ENCODE measurements at regions not wholly inside any gene's neighbourhood (a gene's known extent, or its start where the extent isn't known, plus 50 kb on each side); places are given as distances from the start of the nearest gene placed in this dataset.

GRCh38 chr11:95547186-95547585 lies 242.4 kb downstream of the FAM76B start:
- H2BK15ac ChIP-seq (ENCODE audit: low read depth, low read length): no peak overlapping the region

More at GRCh38 chr11:95547186-95547585, 242.4 kb downstream of the FAM76B start:
- no peak overlapping the region for H3T11ph ChIP-seq (ENCODE audit: low read length)
- Mint-ChIP-seq H3K4me3 (no peak overlapping the region), H3K4me1 (peaks cover 0 to under 1% of the 10 kb centered on the region in 2 experiments; a peak in 2 of 4 replicates), H3K27me3 (ENCODE audit: low read depth) (no peaks in the 10 kb centered on the region), H3K9me3 (peaks cover 2 to 4% of the 10 kb centered on the region in 2 experiments; a peak in 2 of 5 replicates), H3K36me3 (ENCODE audit: insufficient read depth in 1 of 3, low read depth in 3 of 3) (peaks cover 0 to 6% (median 0%) of the 10 kb centered on the region in 3 experiments; a peak in 2 of 7 replicates), H3K27ac (no peak overlapping the region)
- WGBS (ENCODE audit: extremely low coverage, insufficient read length, low lambda C conversion rate): no CpG with 5 or more reads among the region's 2 CpGs
- DNase-seq: no peak
- no peak overlapping the region for H4K5ac ChIP-seq (ENCODE audit: insufficient read length, low read depth, low read length)
- H3K14ac ChIP-seq (ENCODE audit: insufficient read depth, low read length): no peak overlapping the region
- no peak for TF ChIP-seq CTCF (conservative IDR thresholded peaks at IDR 0.05)
- H2BK12ac ChIP-seq (ENCODE audit: insufficient read length, low read depth, low read length): no peak overlapping the region
- H2AFZ ChIP-seq (ENCODE audit: low read length): no peak overlapping the region
- H4K20me1 ChIP-seq (ENCODE audit: control insufficient read depth, insufficient read depth, insufficient read length): no peaks in the 10 kb centered on the region
- H3K4me1 ChIP-seq (ENCODE audit: insufficient read depth, low read length): no peaks in the 10 kb centered on the region
- H3K18ac ChIP-seq (ENCODE audit: insufficient read length, low read depth, low read length): no peak overlapping the region
- no peaks in the 10 kb centered on the region for H3K9me3 ChIP-seq (ENCODE audit: control insufficient read depth, low read depth, low read length)
- H3K79me1 ChIP-seq (ENCODE audit: insufficient read depth, low read depth, low read length, poor library complexity, severe bottlenecking): no peaks in the 10 kb centered on the region
- H2BK120ac ChIP-seq (ENCODE audit: low read depth, low read length, poor library complexity, severe bottlenecking): no peak overlapping the region
- no peak overlapping the region for H3K27ac ChIP-seq (ENCODE audit: insufficient read length, low read depth, low read length)
- no peak overlapping the region for H2BK5ac ChIP-seq (ENCODE audit: insufficient read length, low read length)
- H3K23ac ChIP-seq (ENCODE audit: insufficient read length, low read depth, low read length): no peak overlapping the region
- H3K4ac ChIP-seq (ENCODE audit: low read depth, low read length): no peak overlapping the region
- H4K8ac ChIP-seq (replicated peaks; ENCODE audit: insufficient read length, low read depth, low read length): no peak overlapping the region
- no peaks in the 10 kb centered on the region for H3K79me2 ChIP-seq (ENCODE audit: insufficient read depth, low read length)
- H3K9ac ChIP-seq (ENCODE audit: extremely low read depth, insufficient read length, low read length): no peak overlapping the region
- H3K56ac ChIP-seq (ENCODE audit: insufficient read length, low read depth, low read length): no peak overlapping the region
- H3K27me3 ChIP-seq (ENCODE audit: insufficient read depth, low read length): no peaks in the 10 kb centered on the region
- H3K23me2 ChIP-seq (ENCODE audit: insufficient read length, low read depth, low read length, poor library complexity, severe bottlenecking): no peaks in the 10 kb centered on the region
- H4K91ac ChIP-seq (ENCODE audit: insufficient read length, low read depth, low read length): no peak overlapping the region
- H2BK20ac ChIP-seq (ENCODE audit: low read depth, low read length, poor library complexity, severe bottlenecking): no peak overlapping the region
- no peak overlapping the region for H3K4me2 ChIP-seq (ENCODE audit: insufficient read depth, insufficient read length, low read length)
- no peak overlapping the region for H2AK5ac ChIP-seq (ENCODE audit: insufficient read length, low read length)
